H1 (cell line): ENCODE measurements at regions not wholly inside any gene's neighbourhood (a gene's known extent, or its start where the extent isn't known, plus 50 kb on each side); places are given as distances from the start of the nearest gene placed in this dataset.

Experiments used
- CTCF ChIA-PET: fragments of 300-600 bp; sonication (Branson Sonifier 250); formaldehyde crosslinking; loops from one replicate; lab custom pipeline; 2021; ENCODE audit not compliant: partially characterized antibody; lab: Charles Lee
- POLR2A ChIA-PET: fragments of 300-600 bp; sonication (Branson Sonifier 250); formaldehyde crosslinking; loops from one replicate; lab custom pipeline; 2021; ENCODE audit warnings: inconsistent platforms; ENCODE audit not compliant: partially characterized antibody; lab: Charles Lee
- DNase-seq, 2 experiments: peaks; one replicate each; pipeline versions ENCODE4 v3.0.0 to v3.0.0-alpha.2; 2010 to 2022; ENCODE audit warnings: low spot score in 2 of 2, low read depth in 1 of 2, mixed read lengths in 1 of 2
- FAIRE-seq: peaks from 2 replicates; lab custom pipeline; 2011; peaks lifted over from hg19 to GRCh38; lab: Jason Lieb, UNC
- H2AFZ ChIP-seq: 2 replicates; pipeline ENCODE4 v1.8.1; 2012; ENCODE audit warnings: low read length, inconsistent platforms
- H2AK5ac ChIP-seq: 2 replicates; pipeline ENCODE4 v1.6.1; 2013; ENCODE audit warnings: low read depth, low read length
- H2BK120ac ChIP-seq: replicated peaks from 2 replicates; pipeline ENCODE3; 2013; ENCODE audit warnings: low read depth, low read length, inconsistent platforms
- H2BK12ac ChIP-seq: 2 replicates; pipeline ENCODE4 v1.6.1; 2013; ENCODE audit warnings: low read depth, low read length
- H2BK15ac ChIP-seq: 2 replicates; pipeline ENCODE4 v1.6.1; 2013; ENCODE audit warnings: low read length
- H2BK20ac ChIP-seq: 2 replicates; pipeline ENCODE4 v1.6.1; 2013; ENCODE audit warnings: low read length
- H2BK5ac ChIP-seq: 2 replicates; pipeline ENCODE4 v1.6.1; 2013; ENCODE audit warnings: low read depth, low read length
- H3K14ac ChIP-seq: 2 replicates; pipeline ENCODE4 v1.6.1; 2013; ENCODE audit warnings: inconsistent platforms; ENCODE audit not compliant: insufficient read length
- H3K18ac ChIP-seq: 2 replicates; pipeline ENCODE4 v1.6.1; 2013; ENCODE audit warnings: low read length; ENCODE audit errors: extremely low read depth
- H3K23ac ChIP-seq: 2 replicates; pipeline ENCODE4 v1.6.1; 2013; ENCODE audit warnings: inconsistent platforms; ENCODE audit not compliant: insufficient read length
- H3K23me2 ChIP-seq: 2 replicates; pipeline ENCODE4 v1.6.1; 2013; ENCODE audit warnings: low read depth, low read length
- H3K27ac ChIP-seq: 2 replicates; pipeline ENCODE4 v1.6.1; 2011; ENCODE audit warnings: low read depth, low read length, inconsistent platforms
- H3K27me3 ChIP-seq, 4 experiments: replicated peaks in 1 of 4; 1 replicate in 1 of 4; 2 replicates in 3 of 4; pipeline versions ENCODE4 v1.6.1 to v1.8.1; 2011 to 2013; ENCODE audit warnings: low read length in 3 of 4, mild to moderate bottlenecking in 3 of 4, inconsistent platforms in 2 of 4, mixed read lengths in 2 of 4, moderate library complexity in 1 of 4; ENCODE audit not compliant: control insufficient read depth in 3 of 4, insufficient read depth in 3 of 4; ENCODE audit errors: extremely low read depth in 1 of 4
- H3K36me3 ChIP-seq, 4 experiments: 2 replicates each; pipeline versions ENCODE4 v1.6.1 to v1.8.1; 2011 to 2013; ENCODE audit warnings: mild to moderate bottlenecking in 4 of 4, low read length in 3 of 4, moderate library complexity in 2 of 4, control low read depth in 1 of 4, inconsistent platforms in 1 of 4; ENCODE audit not compliant: insufficient read depth in 4 of 4, control insufficient read depth in 2 of 4
- H3K4ac ChIP-seq: replicated peaks from 2 replicates; pipeline ENCODE3; 2013; ENCODE audit warnings: low read length, low read depth, mixed read lengths, inconsistent platforms; ENCODE audit not compliant: insufficient read length
- H3K4me1 ChIP-seq, 4 experiments: replicated peaks in 1 of 4; 1 replicate in 1 of 4; 2 replicates in 3 of 4; pipeline versions ENCODE4 v1.6.1 to v1.8.1; 2011 to 2013; ENCODE audit warnings: low read length in 3 of 4, inconsistent platforms in 2 of 4, mixed read lengths in 1 of 4; ENCODE audit not compliant: insufficient read depth in 4 of 4, control insufficient read depth in 3 of 4
- H3K4me2 ChIP-seq, 2 experiments: 2 replicates each; pipeline versions ENCODE4 v1.6.1 to v1.8.1; 2011 to 2013; ENCODE audit warnings: low read depth in 2 of 2, low read length in 2 of 2, control low read depth in 1 of 2, inconsistent platforms in 1 of 2, mild to moderate bottlenecking in 1 of 2; ENCODE audit not compliant: insufficient read depth in 1 of 2
- H3K4me3 ChIP-seq, 4 experiments: fragments of 200-600, 300-600 bp in 1 of 4; sonication (generic), shearing (Covaris generic), sonication (Bioruptor Twin) in 1 of 4; 2 replicates each; pipeline versions ENCODE4 v1.5.1 to v1.8.1; 2011 to 2016; ENCODE audit warnings: low read length in 4 of 4, low read depth in 3 of 4, control low read depth in 2 of 4, inconsistent platforms in 2 of 4, mild to moderate bottlenecking in 2 of 4, mixed read lengths in 1 of 4, moderate library complexity in 1 of 4; ENCODE audit not compliant: insufficient read depth in 2 of 4; ENCODE audit errors: extremely low read depth in 1 of 4
- H3K56ac ChIP-seq: replicated peaks from 2 replicates; pipeline ENCODE3; 2013; ENCODE audit warnings: low read depth, mild to moderate bottlenecking, mixed read lengths, low read length, inconsistent platforms; ENCODE audit not compliant: insufficient read length
- H3K79me1 ChIP-seq: 2 replicates; pipeline ENCODE4 v1.6.1; 2013; ENCODE audit warnings: low read depth, low read length, control low read depth
- H3K79me2 ChIP-seq, 2 experiments: 2 replicates each; pipeline versions ENCODE4 v1.6.1 to v1.8.1; 2012 to 2013; ENCODE audit warnings: low read length in 2 of 2, mild to moderate bottlenecking in 2 of 2, inconsistent platforms in 1 of 2; ENCODE audit not compliant: insufficient read depth in 2 of 2, control insufficient read depth in 1 of 2
- H3K9ac ChIP-seq, 4 experiments: replicated peaks in 1 of 4; 1 replicate in 1 of 4; 2 replicates in 3 of 4; pipeline versions ENCODE4 v1.6.1 to v1.8.1; 2011 to 2013; ENCODE audit warnings: low read depth in 3 of 4, low read length in 3 of 4, control low read depth in 2 of 4, mild to moderate bottlenecking in 2 of 4, moderate library complexity in 2 of 4, inconsistent platforms in 1 of 4; ENCODE audit errors: extremely low read depth in 1 of 4
- H3K9me3 ChIP-seq, 2 experiments: 2 replicates each; pipeline versions ENCODE4 v1.6.1 to v1.8.1; 2012 to 2013; ENCODE audit warnings: mild to moderate bottlenecking in 2 of 2, moderate library complexity in 2 of 2, control low read depth in 1 of 2, inconsistent platforms in 1 of 2, low read depth in 1 of 2, low read length in 1 of 2, mixed read lengths in 1 of 2; ENCODE audit not compliant: insufficient read depth in 2 of 2
- H4K20me1 ChIP-seq, 2 experiments: replicated peaks in 1 of 2; 2 replicates each; pipeline versions ENCODE3 to v1.8.1; 2011 to 2013; ENCODE audit warnings: inconsistent platforms in 2 of 2, low read length in 2 of 2, mild to moderate bottlenecking in 1 of 2; ENCODE audit not compliant: insufficient read depth in 2 of 2, control insufficient read depth in 1 of 2
- H4K5ac ChIP-seq: 2 replicates; pipeline ENCODE4 v1.6.1; 2013; ENCODE audit warnings: low read length, low read depth, mixed read lengths, inconsistent platforms; ENCODE audit not compliant: insufficient read length
- H4K8ac ChIP-seq: 2 replicates; pipeline ENCODE4 v1.8.0; 2013; ENCODE audit warnings: mild to moderate bottlenecking, moderate library complexity, low read length, inconsistent platforms; ENCODE audit not compliant: insufficient read depth; ENCODE audit errors: extremely low read depth
- H4K91ac ChIP-seq: replicated peaks from 2 replicates; pipeline ENCODE3; 2013; ENCODE audit warnings: low read length, mixed read lengths, inconsistent platforms; ENCODE audit not compliant: insufficient read length
- BACH1 ChIP-seq: IDR thresholded peaks from 2 replicates; pipeline ENCODE4 v1.6.1; 2012; ENCODE audit warnings: low read length, improper control_type of control experiment
- CTBP2 ChIP-seq: IDR thresholded peaks from 2 replicates; pipeline ENCODE4 v1.7.0; 2011; ENCODE audit warnings: borderline replicate concordance, mild to moderate bottlenecking, moderate library complexity, mixed read lengths, low read length; ENCODE audit not compliant: insufficient read depth, insufficient read length
- EP300 ChIP-seq, 2 experiments: IDR thresholded peaks; 1 replicate in 1 of 2; 2 replicates in 1 of 2; pipeline ENCODE4 v1.6.1; 2011 to 2012; ENCODE audit warnings: low read depth in 2 of 2, low read length in 2 of 2, mild to moderate bottlenecking in 2 of 2, borderline replicate concordance in 1 of 2, inconsistent platforms in 1 of 2, moderate library complexity in 1 of 2
- KDM4A ChIP-seq: IDR thresholded peaks from one replicate; pipeline ENCODE4 v1.7.1; 2012; ENCODE audit warnings: low read depth, mild to moderate bottlenecking, moderate library complexity, low read length, inconsistent platforms; ENCODE audit not compliant: severe bottlenecking
- PHF8 ChIP-seq: fragments of 200-600 bp; sonication (generic); conservative IDR thresholded peaks from 2 replicates; pipeline ENCODE4 v1.7.1; 2012; ENCODE audit warnings: low read depth, mild to moderate bottlenecking, inconsistent platforms, low read length, moderate library complexity
- SAP30 ChIP-seq: fragments of 300-600 bp; sonication (generic); IDR thresholded peaks from 2 replicates; pipeline ENCODE4 v1.7.1; 2012; ENCODE audit warnings: low read length, moderate library complexity, mild to moderate bottlenecking, inconsistent platforms; ENCODE audit not compliant: insufficient read depth, insufficient replicate concordance
- SIRT6 ChIP-seq: IDR thresholded peaks from one replicate; pipeline ENCODE4 v1.7.1; 2012; ENCODE audit warnings: low read length, inconsistent platforms
- SRF ChIP-seq: IDR thresholded peaks from 2 replicates; pipeline ENCODE4 v1.6.1; 2011; ENCODE audit warnings: mild to moderate bottlenecking, low read depth, low read length, moderate library complexity
- WGBS, 2 experiments: shearing (Covaris generic) in 1 of 2; methylation state at CpG; one replicate each; pipeline versions ENCODE4 v1.1.6 to v1.1.7; 2013 to 2015; ENCODE audit warnings: low lambda C conversion rate in 2 of 2, mixed read lengths in 2 of 2, inconsistent platforms in 1 of 2, low coverage in 1 of 2, missing lambda C conversion rate in 1 of 2; ENCODE audit not compliant: insufficient replicate concordance in 2 of 2, insufficient coverage in 1 of 2, insufficient read length in 1 of 2; ENCODE audit errors: extremely low coverage in 1 of 2, missing lambda C conversion rate in 1 of 2; 5-methylcytosine and 5-hydroxymethylcytosine counted together
- TF ChIP-seq, protein P1 (sequence below), 3 experiments: IDR thresholded peaks; 1 replicate in 2 of 3; 2 replicates in 1 of 3; pipeline versions ENCODE4 v1.5.1 to v1.6.1; 2011; ENCODE audit warnings: low read length in 3 of 3, mild to moderate bottlenecking in 3 of 3, inconsistent platforms in 2 of 3, low read depth in 1 of 3, moderate library complexity in 1 of 3; ENCODE audit not compliant: insufficient read depth in 1 of 3; ENCODE audit errors: control extremely low read depth in 1 of 3

GRCh38 chr4:24675721-24676389 is 91.5 kb upstream of the DHX15 start:
- no peak overlapping the region for H3K18ac ChIP-seq
- H3K4me1 ChIP-seq: peaks cover 0 to 9% (median 3%) of the 10 kb centered on the region in 4 experiments; a peak in 5 of 7 replicates
- no peaks in the 10 kb centered on the region for H3K79me1 ChIP-seq
- H4K8ac ChIP-seq: no peak overlapping the region
- WGBS, 2 experiments: 82% methylated on average over 2 of the region's 2 CpGs; no CpG with 5 or more reads in 1 of the 2 experiments
- H2AFZ ChIP-seq: no peak overlapping the region
- peaks cover 5 to 9% of the 10 kb centered on the region in 2 experiments; a peak in 3 of 4 replicates for H3K9me3 ChIP-seq
- H2BK20ac ChIP-seq: no peak overlapping the region
- no peak overlapping the region for H3K4me2 ChIP-seq
- ChIA-PET POLR2A (interaction anchor here (1.3 to 1.8 kb wide), 3 partner anchors 12 to 36 kb away, joined by 3 to 4 read pairs (median 3); no protein-coding TSS in a partner anchor), CTCF (interaction anchor here (0.6 to 1.8 kb wide), 3 partner anchors 12 to 198 kb away, joined by 3 to 12 read pairs (median 3); no protein-coding TSS in a partner anchor)
- no peak for FAIRE-seq
- no peak overlapping the region for H4K5ac ChIP-seq
- H3K9ac ChIP-seq: no peak overlapping the region
- no peaks in the 10 kb centered on the region; a peak in 1 of 8 replicates for H3K36me3 ChIP-seq
- H3K79me2 ChIP-seq: no peaks in the 10 kb centered on the region
- no peak overlapping the region for H2BK12ac ChIP-seq
- no peak overlapping the region for H2AK5ac ChIP-seq
- H2BK15ac ChIP-seq: no peak overlapping the region
- no peak overlapping the region for H3K14ac ChIP-seq
- H4K20me1 ChIP-seq: no peaks in the 10 kb centered on the region
- H2BK5ac ChIP-seq: no peak overlapping the region
- no peak for DNase-seq
- H3K27ac ChIP-seq: no peak overlapping the region
- H3K4ac ChIP-seq: no peak overlapping the region
- H3K56ac ChIP-seq: no peak overlapping the region
- H3K23ac ChIP-seq: no peak overlapping the region
- no peaks in the 10 kb centered on the region for H3K27me3 ChIP-seq
- no peak overlapping the region for H2BK120ac ChIP-seq
- H4K91ac ChIP-seq: no peak overlapping the region
- no peak overlapping the region for H3K4me3 ChIP-seq
- no peaks in the 10 kb centered on the region; the same call in 1 of the 2 replicates for H3K23me2 ChIP-seq
- no peak for TF ChIP-seq BACH1
- TF ChIP-seq KDM4A: no peak
- TF ChIP-seq SRF: no peak
- TF ChIP-seq, protein P1, sequence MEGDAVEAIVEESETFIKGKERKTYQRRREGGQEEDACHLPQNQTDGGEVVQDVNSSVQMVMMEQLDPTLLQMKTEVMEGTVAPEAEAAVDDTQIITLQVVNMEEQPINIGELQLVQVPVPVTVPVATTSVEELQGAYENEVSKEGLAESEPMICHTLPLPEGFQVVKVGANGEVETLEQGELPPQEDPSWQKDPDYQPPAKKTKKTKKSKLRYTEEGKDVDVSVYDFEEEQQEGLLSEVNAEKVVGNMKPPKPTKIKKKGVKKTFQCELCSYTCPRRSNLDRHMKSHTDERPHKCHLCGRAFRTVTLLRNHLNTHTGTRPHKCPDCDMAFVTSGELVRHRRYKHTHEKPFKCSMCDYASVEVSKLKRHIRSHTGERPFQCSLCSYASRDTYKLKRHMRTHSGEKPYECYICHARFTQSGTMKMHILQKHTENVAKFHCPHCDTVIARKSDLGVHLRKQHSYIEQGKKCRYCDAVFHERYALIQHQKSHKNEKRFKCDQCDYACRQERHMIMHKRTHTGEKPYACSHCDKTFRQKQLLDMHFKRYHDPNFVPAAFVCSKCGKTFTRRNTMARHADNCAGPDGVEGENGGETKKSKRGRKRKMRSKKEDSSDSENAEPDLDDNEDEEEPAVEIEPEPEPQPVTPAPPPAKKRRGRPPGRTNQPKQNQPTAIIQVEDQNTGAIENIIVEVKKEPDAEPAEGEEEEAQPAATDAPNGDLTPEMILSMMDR (IDR thresholded peaks at IDR 0.05; ENCODE audit: control extremely low read depth in 1 of 3, insufficient read depth in 1 of 3, low read depth in 1 of 3, low read length in 3 of 3): no peak
- no peak for TF ChIP-seq PHF8
- TF ChIP-seq CTBP2: no peak
- no peak for TF ChIP-seq SAP30
- TF ChIP-seq SIRT6: no peak
- TF ChIP-seq EP300 (IDR thresholded peaks at IDR 0.05; ENCODE audit: borderline replicate concordance in 1 of 2, low read depth in 2 of 2, low read length in 2 of 2): no peak
